Upper lobe of left lung (tissue), 4 donors: ENCODE measurements at regions not wholly inside any gene's neighbourhood (a gene's known extent, or its start where the extent isn't known, plus 50 kb on each side); places are given as distances from the start of the nearest gene placed in this dataset.

ENCODE experiments used
- EP300 ChIP-seq, 4 donors: sonication (generic); formaldehyde crosslinking; IDR thresholded peaks; one replicate each; pipeline ENCODE4 v1.5.1; 2017; ENCODE audit warnings: antibody characterized with exemption in 4 of 4, control low read depth in 2 of 4
- TF ChIP-seq, protein P1 (sequence below), 6 experiments: fragments of 450-650 bp in 4 of 6; fragments of 200-600 bp in 2 of 6; sonication (generic) in 2 of 6; IDR thresholded peaks; one replicate each; pipeline ENCODE4 v1.5.1; 2016 to 2019; ENCODE audit warnings: antibody characterized with exemption in 6 of 6

- TF ChIP-seq, protein P1, sequence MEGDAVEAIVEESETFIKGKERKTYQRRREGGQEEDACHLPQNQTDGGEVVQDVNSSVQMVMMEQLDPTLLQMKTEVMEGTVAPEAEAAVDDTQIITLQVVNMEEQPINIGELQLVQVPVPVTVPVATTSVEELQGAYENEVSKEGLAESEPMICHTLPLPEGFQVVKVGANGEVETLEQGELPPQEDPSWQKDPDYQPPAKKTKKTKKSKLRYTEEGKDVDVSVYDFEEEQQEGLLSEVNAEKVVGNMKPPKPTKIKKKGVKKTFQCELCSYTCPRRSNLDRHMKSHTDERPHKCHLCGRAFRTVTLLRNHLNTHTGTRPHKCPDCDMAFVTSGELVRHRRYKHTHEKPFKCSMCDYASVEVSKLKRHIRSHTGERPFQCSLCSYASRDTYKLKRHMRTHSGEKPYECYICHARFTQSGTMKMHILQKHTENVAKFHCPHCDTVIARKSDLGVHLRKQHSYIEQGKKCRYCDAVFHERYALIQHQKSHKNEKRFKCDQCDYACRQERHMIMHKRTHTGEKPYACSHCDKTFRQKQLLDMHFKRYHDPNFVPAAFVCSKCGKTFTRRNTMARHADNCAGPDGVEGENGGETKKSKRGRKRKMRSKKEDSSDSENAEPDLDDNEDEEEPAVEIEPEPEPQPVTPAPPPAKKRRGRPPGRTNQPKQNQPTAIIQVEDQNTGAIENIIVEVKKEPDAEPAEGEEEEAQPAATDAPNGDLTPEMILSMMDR (IDR thresholded peaks at IDR 0.05), result no peak
- no peak for TF ChIP-seq EP300 (IDR thresholded peaks at IDR 0.05)
Measured at GRCh38 chr20:61191096-61191495, 61.0 kb upstream of the CDH4 start.
